Body of pancreas (tissue), 4 donors: ENCODE measurements at regions not wholly inside any gene's neighbourhood (a gene's known extent, or its start where the extent isn't known, plus 50 kb on each side); places are given as distances from the start of the nearest gene placed in this dataset.

Experiments used
- ATAC-seq: fragments of 150-250 bp; one replicate; pipeline ENCODE4 v1.9.1; 2016
- DNase-seq, 4 donors: peaks; one replicate each; pipeline ENCODE4 v3.0.0-alpha.2; 2019
- H3K27ac ChIP-seq, 4 donors: fragments of 200-600 bp; sonication (generic); 1 replicate in 3 of 4; 2 replicates in 1 of 4; pipeline versions ENCODE4 v1.5.1 to v1.6.1; 2016 to 2019; ENCODE audit warnings: mild to moderate bottlenecking in 1 of 4, mixed read lengths in 1 of 4, moderate library complexity in 1 of 4
- H3K27me3 ChIP-seq, 2 donors: fragments of 200-600 bp; sonication (generic); one replicate each; pipeline ENCODE4 v1.6.0; 2016; ENCODE audit warnings: mild to moderate bottlenecking in 1 of 2
- H3K36me3 ChIP-seq, 2 donors: fragments of 200-600 bp; sonication (generic); replicated peaks in 1 of 2; 2 replicates each; pipeline ENCODE4 v1.5.1; 2016; ENCODE audit warnings: low read depth in 2 of 2; ENCODE audit not compliant: insufficient read depth in 1 of 2
- H3K4me1 ChIP-seq: fragments of 200-600 bp; sonication (generic); one replicate; pipeline ENCODE4 v1.6.0; 2016
- H3K4me3 ChIP-seq, 2 donors: fragments of 200-600 bp; sonication (generic); 1 replicate in 1 of 2; 2 replicates in 1 of 2; pipeline ENCODE4 v1.5.1; 2016 to 2019
- H3K9me3 ChIP-seq, 3 donors: fragments of 200-600 bp; sonication (generic); 1 replicate in 2 of 3; 2 replicates in 1 of 3; pipeline ENCODE4 v1.5.1; 2016
- CTCF ChIP-seq, 7 experiments: fragments of 450-650 bp in 4 of 7; fragments of 200-600 bp in 3 of 7; sonication (generic) in 3 of 7; IDR thresholded peaks; one replicate each; pipeline ENCODE4 v1.5.1; 2016 to 2019; ENCODE audit warnings: antibody characterized with exemption in 7 of 7
- POLR2A ChIP-seq, 3 donors: fragments of 450-650 bp; IDR thresholded peaks; one replicate each; pipeline ENCODE4 v1.6.1; 2016; ENCODE audit warnings: antibody characterized with exemption in 3 of 3, mild to moderate bottlenecking in 2 of 3
- WGBS, 2 donors: methylation state at CpG; one replicate each; pipeline ENCODE4 v1.1.5; 2017; 5-methylcytosine and 5-hydroxymethylcytosine counted together
- intact Hi-C: fragments of 100-400 bp; cut with DNase I; formaldehyde crosslinking; loops from one replicate; pipeline ENCODE4 v1.15.1; 2023

- DNase-seq (no peak), ATAC-seq (no peak)
- Histone ChIP-seq H3K4me3 (no peak overlapping the region), H3K9me3 (no peaks in the 10 kb centered on the region), H3K36me3 (no peaks in the 10 kb centered on the region), H3K27ac (no peak overlapping the region), H3K4me1 (no peaks in the 10 kb centered on the region), H3K27me3 (no peaks in the 10 kb centered on the region)
- intact Hi-C loops, result no loop called here
- TF ChIP-seq CTCF (IDR thresholded peaks at IDR 0.05) (no peak), POLR2A (IDR thresholded peaks at IDR 0.05) (no peak)
- WGBS, 2 donors, result 65 to 66% methylated on average over 5 to 6 of the region's 6 CpGs
These were observed 466.5 kb downstream of the MATN1 start for GRCh38 chr1:30256911-30257310.

GRCh38 chr1:30255111-30255724 is 468.2 kb downstream of the MATN1 start:
- intact Hi-C loops, result no loop called here
- ATAC-seq (no peak), DNase-seq (no peak)
- WGBS, 2 donors, result 44 to 49% methylated on average over 5 of the region's 5 CpGs
- Histone ChIP-seq H3K9me3 (no peaks in the 10 kb centered on the region), H3K27ac (no peak overlapping the region), H3K36me3 (no peaks in the 10 kb centered on the region), H3K27me3 (no peaks in the 10 kb centered on the region), H3K4me1 (no peaks in the 10 kb centered on the region), H3K4me3 (no peak overlapping the region)
- no peak for TF ChIP-seq POLR2A (IDR thresholded peaks at IDR 0.05)
- no peak for TF ChIP-seq CTCF (IDR thresholded peaks at IDR 0.05)

GRCh38 chr1:30253807-30254440 is 469.5 kb downstream of the MATN1 start:
- no peak for DNase-seq
- Histone ChIP-seq H3K27ac (no peak overlapping the region), H3K36me3 (no peaks in the 10 kb centered on the region), H3K9me3 (no peaks in the 10 kb centered on the region), H3K4me3 (no peak overlapping the region), H3K27me3 (no peaks in the 10 kb centered on the region), H3K4me1 (no peaks in the 10 kb centered on the region)
- intact Hi-C loops, result no loop called here
- TF ChIP-seq POLR2A (IDR thresholded peaks at IDR 0.05) (no peak), CTCF (IDR thresholded peaks at IDR 0.05) (no peak)
- 60% methylated on average over 5 to 8 of the region's 8 CpGs for WGBS, 2 donors
- no peak for ATAC-seq

- no peaks in the 10 kb centered on the region for H3K36me3 ChIP-seq
- WGBS, 2 donors, result 70 to 81% methylated on average over 3 of the region's 3 CpGs
- no peaks in the 10 kb centered on the region for H3K27me3 ChIP-seq
- no peaks in the 10 kb centered on the region for H3K9me3 ChIP-seq
- no peaks in the 10 kb centered on the region for H3K4me1 ChIP-seq
- ATAC-seq, result no peak
- TF ChIP-seq CTCF (IDR thresholded peaks at IDR 0.05), result no peak
- no peak for TF ChIP-seq POLR2A (IDR thresholded peaks at IDR 0.05)
- intact Hi-C loops, result no loop called here
- DNase-seq, result no peak
- H3K27ac ChIP-seq, result no peak overlapping the region
- H3K4me3 ChIP-seq, result no peak overlapping the region
These were observed 470.0 kb downstream of the MATN1 start for GRCh38 chr1:30253361-30253760.
